ENCODE measurements at regions not wholly inside any gene's neighbourhood (a gene's known extent, or its start where the extent isn't known, plus 50 kb on each side); places are given as distances from the start of the nearest gene placed in this dataset.
A peak's percentile ranks its signal among the peaks of the same experiment; 100 is the strongest.

- DNase-seq, result peak in 1 of 2 donors; percentile 33
Observed at GRCh38 chr1:59218521-59219236, 78.2 kb upstream of the FGGY start.

- no peak for DNase-seq
Observed at GRCh38 chr1:59219916-59220315, 77.0 kb upstream of the FGGY start.

- DNase-seq, result peak; percentile 12 to 29
Observed at GRCh38 chr1:59220356-59220755, 76.5 kb upstream of the FGGY start.

GRCh38 chr1:59223198-59223597 lies 73.7 kb upstream of the FGGY start:
- DNase-seq, result no peak

- no peak for DNase-seq
Observed at GRCh38 chr1:59223989-59224634, 72.8 kb upstream of the FGGY start.

GRCh38 chr1:59225594-59226316 lies 71.1 kb upstream of the FGGY start:
- peak; percentile 31 to 66 for DNase-seq

GRCh38 chr1:59229138-59229537 lies 67.8 kb upstream of the FGGY start:
- DNase-seq, result peak; percentile 13 to 45

- DNase-seq, result peak in 1 of 2 donors; percentile 11
Observed at GRCh38 chr1:59230622-59231021, 66.3 kb upstream of the FGGY start.

GRCh38 chr1:59232216-59232615 lies 64.7 kb upstream of the FGGY start:
- DNase-seq, result no peak

GRCh38 chr1:59233444-59233843 lies 63.5 kb upstream of the FGGY start:
- DNase-seq, result no peak

GRCh38 chr1:59236721-59237545 lies 60.0 kb upstream of the FGGY start:
- no peak for DNase-seq

GRCh38 chr1:59237900-59238299 lies 59.0 kb upstream of the FGGY start:
- DNase-seq, result no peak

GRCh38 chr1:59238333-59238934 lies 58.5 kb upstream of the FGGY start:
- no peak for DNase-seq

- no peak for DNase-seq
Observed at GRCh38 chr1:59238993-59239392, 57.9 kb upstream of the FGGY start.

- no peak for DNase-seq
Observed at GRCh38 chr1:59241909-59242308, 55.0 kb upstream of the FGGY start.

GRCh38 chr1:59242370-59242769 lies 54.5 kb upstream of the FGGY start:
- no peak for DNase-seq

- DNase-seq, result no peak
Observed at GRCh38 chr1:59243550-59243949, 53.3 kb upstream of the FGGY start.

GRCh38 chr1:59243978-59244377 lies 52.9 kb upstream of the FGGY start:
- DNase-seq, result no peak

- no peak for DNase-seq
Observed at GRCh38 chr1:59244891-59245290, 52.0 kb upstream of the FGGY start.
